ENCODE measurements at regions not wholly inside any gene's neighbourhood (a gene's known extent, or its start where the extent isn't known, plus 50 kb on each side); places are given as distances from the start of the nearest gene placed in this dataset.

GRCh38 chr11:13875643-13876042 lies 86.9 kb upstream of the SPON1 start (continued):
- TF ChIP-seq CTCF (conservative IDR thresholded peaks at IDR 0.05; ENCODE audit: low read depth in 2 of 2): no peak
- TF ChIP-seq NANOG (IDR thresholded peaks at IDR 0.05; ENCODE audit: borderline replicate concordance): no peak
- TF ChIP-seq REST (IDR thresholded peaks at IDR 0.05; ENCODE audit: unreplicated experiment): no peak
- TF ChIP-seq ZNF114 (CRISPR knock-in tag; IDR thresholded peaks at IDR 0.05): no peak

GRCh38 chr11:13876423-13876822 lies 86.1 kb upstream of the SPON1 start:
- H3F3A ChIP-seq (replicated peaks; ENCODE audit: low read depth): no peaks in the 10 kb centered on the region
- H3K9me2 ChIP-seq (ENCODE audit: insufficient read depth): no peaks in the 10 kb centered on the region
- Mint-ChIP-seq H3K4me1 (peaks cover 12% of the 10 kb centered on the region), H3K9me3 (no peaks in the 10 kb centered on the region), H3K4me3 (no peak overlapping the region), H3K36me3 (ENCODE audit: low read depth) (no peaks in the 10 kb centered on the region), H3K27me3 (ENCODE audit: insufficient read depth, low read depth, poor library complexity) (peaks cover 7% of the 10 kb centered on the region), H3K27ac (no peak overlapping the region)
- H3K27ac ChIP-seq (ENCODE audit: low read depth): no peak overlapping the region
- TF ChIP-seq CTCF (conservative IDR thresholded peaks at IDR 0.05; ENCODE audit: low read depth in 2 of 2) (no peak), EZH2phosphoT487 (IDR thresholded peaks at IDR 0.05; ENCODE audit: unreplicated experiment) (no peak), STAT1 (IDR thresholded peaks at IDR 0.05; ENCODE audit: unreplicated experiment) (no peak), ZNF331 (CRISPR knock-in tag; IDR thresholded peaks at IDR 0.05; ENCODE audit: low read depth) (no peak), ETS1 (IDR thresholded peaks at IDR 0.05) (no peak), ZNF114 (CRISPR knock-in tag; IDR thresholded peaks at IDR 0.05) (no peak), EZH2 (IDR thresholded peaks at IDR 0.05; ENCODE audit: low read depth, unreplicated experiment) (no peak), NANOG (IDR thresholded peaks at IDR 0.05; ENCODE audit: borderline replicate concordance) (no peak)
- H3K4me2 ChIP-seq: no peak overlapping the region
- DNase-seq (ENCODE audit: low spot score) (no peak), ATAC-seq (no peak)
- H3K4me3 ChIP-seq: no peak overlapping the region
- no peaks in the 10 kb centered on the region for H3K4me1 ChIP-seq (ENCODE audit: insufficient read depth)
- no peaks in the 10 kb centered on the region for H3K79me2 ChIP-seq (replicated peaks; ENCODE audit: insufficient read depth)
- H2AFZ ChIP-seq: no peak overlapping the region
- no peaks in the 10 kb centered on the region for H3K36me3 ChIP-seq (ENCODE audit: insufficient read depth)
- H3K27me3 ChIP-seq (ENCODE audit: insufficient read depth): no peaks in the 10 kb centered on the region
- H4K20me1 ChIP-seq (replicated peaks; ENCODE audit: insufficient read depth): no peaks in the 10 kb centered on the region
